ENCODE measurements at regions not wholly inside any gene's neighbourhood (a gene's known extent, or its start where the extent isn't known, plus 50 kb on each side); places are given as distances from the start of the nearest gene placed in this dataset.

DNA sequence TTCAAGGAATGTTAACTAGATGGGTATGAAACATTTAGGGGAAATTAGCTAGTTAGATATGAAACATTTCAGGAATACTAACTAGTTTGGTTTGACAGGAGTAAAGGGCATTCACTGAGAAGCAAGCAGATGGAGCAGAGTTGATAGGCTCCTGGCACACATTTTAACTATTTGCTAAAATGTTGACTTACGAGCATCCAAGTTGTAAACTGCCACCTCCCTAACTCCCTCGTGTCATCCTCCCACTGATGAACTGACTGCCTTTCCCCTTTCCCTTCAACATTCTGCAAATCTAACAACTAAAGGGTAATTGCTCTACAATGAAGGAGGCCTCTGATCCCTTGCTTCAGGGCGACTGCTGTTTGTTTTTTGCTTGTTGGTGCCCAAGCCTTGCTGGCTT lies 580.4 kb upstream of the FAM98A start:
- TF ChIP-seq, protein P1, sequence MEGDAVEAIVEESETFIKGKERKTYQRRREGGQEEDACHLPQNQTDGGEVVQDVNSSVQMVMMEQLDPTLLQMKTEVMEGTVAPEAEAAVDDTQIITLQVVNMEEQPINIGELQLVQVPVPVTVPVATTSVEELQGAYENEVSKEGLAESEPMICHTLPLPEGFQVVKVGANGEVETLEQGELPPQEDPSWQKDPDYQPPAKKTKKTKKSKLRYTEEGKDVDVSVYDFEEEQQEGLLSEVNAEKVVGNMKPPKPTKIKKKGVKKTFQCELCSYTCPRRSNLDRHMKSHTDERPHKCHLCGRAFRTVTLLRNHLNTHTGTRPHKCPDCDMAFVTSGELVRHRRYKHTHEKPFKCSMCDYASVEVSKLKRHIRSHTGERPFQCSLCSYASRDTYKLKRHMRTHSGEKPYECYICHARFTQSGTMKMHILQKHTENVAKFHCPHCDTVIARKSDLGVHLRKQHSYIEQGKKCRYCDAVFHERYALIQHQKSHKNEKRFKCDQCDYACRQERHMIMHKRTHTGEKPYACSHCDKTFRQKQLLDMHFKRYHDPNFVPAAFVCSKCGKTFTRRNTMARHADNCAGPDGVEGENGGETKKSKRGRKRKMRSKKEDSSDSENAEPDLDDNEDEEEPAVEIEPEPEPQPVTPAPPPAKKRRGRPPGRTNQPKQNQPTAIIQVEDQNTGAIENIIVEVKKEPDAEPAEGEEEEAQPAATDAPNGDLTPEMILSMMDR (conservative IDR thresholded peaks at IDR 0.05), result no peak
- TF ChIP-seq EZH2 (IDR thresholded peaks at IDR 0.05; ENCODE audit: low read depth), result no peak

All from PC-9 (cell line).